ENCODE measurements at regions not wholly inside any gene's neighbourhood (a gene's known extent, or its start where the extent isn't known, plus 50 kb on each side); places are given as distances from the start of the nearest gene placed in this dataset.
"Not testable (repeated sequence)": the region's sequence is repeated elsewhere in the genome, so short reads cannot be mapped to it uniquely, and the experiment has no call there.

DNA sequence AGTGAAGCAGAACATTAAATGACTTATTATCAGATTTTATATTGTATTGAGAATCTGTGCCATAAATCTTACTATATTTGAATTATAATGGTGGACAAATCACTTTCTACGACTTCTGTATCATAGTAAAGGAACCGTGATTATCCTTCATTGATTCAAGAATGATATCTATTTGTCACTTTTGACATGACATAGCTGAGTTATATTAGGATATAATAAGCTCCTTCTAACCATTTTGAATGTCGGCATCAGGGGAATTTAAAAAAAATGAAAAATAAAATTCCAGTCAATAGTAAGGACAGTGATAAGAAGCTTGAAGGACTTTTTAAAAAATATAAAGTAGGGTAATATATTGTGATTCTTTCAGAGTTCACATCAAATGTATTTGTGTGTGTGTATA lies 338.9 kb upstream of the ACO1 start:
- DNase-seq = no peak

DNA sequence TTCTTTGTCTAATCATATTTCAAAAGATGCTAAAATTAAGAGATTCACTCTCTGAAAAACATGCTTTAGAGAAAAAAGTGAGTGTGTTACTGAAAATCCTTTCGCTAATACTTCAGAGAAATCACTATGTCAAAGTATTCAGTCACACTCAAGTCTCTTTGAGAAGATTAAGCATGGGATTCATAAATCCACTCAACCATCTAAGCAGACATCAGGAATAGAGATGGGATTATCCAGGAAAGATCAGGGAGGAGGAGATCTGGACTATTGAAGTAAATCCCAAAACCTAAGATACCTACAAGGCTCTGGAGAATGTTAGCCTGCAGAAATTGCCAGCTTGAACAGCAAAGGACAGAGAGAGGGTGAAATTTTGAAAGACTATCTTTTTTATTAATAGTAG lies 317.2 kb upstream of the ACO1 start:
- no peak for DNase-seq

GRCh38 chr9:32069169-32069813 lies 315.2 kb upstream of the ACO1 start:
- DNase-seq = no peak

- DNase-seq = no peak
Measured at GRCh38 chr9:32069969-32070368, 314.5 kb upstream of the ACO1 start.

- DNase-seq = no peak
Measured at GRCh38 chr9:32072570-32072969, 311.9 kb upstream of the ACO1 start.

DNA sequence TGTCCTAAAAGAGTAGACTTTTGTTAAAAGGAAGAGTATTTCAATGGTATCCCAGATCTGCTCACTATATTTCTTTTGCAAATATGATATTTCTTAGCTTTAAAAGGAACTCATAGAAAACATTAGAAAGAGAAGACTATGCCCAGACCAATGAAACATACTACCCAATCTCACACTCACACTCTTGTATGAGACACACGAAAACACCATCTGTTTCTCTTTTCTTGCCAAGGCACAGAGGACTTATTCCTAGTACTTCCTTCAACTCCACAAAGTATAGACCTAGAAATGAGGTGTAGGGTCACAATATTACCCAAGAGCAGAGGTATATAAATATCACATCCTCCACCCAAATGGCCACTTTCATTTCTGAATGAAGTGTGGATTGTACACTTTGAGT lies 292.4 kb upstream of the ACO1 start:
- DNase-seq = no peak

- DNase-seq = no peak
Measured at GRCh38 chr9:32117291-32117690, 267.2 kb upstream of the ACO1 start.

GRCh38 chr9:32128546-32128945 lies 255.9 kb upstream of the ACO1 start:
- DNase-seq = no peak

DNA sequence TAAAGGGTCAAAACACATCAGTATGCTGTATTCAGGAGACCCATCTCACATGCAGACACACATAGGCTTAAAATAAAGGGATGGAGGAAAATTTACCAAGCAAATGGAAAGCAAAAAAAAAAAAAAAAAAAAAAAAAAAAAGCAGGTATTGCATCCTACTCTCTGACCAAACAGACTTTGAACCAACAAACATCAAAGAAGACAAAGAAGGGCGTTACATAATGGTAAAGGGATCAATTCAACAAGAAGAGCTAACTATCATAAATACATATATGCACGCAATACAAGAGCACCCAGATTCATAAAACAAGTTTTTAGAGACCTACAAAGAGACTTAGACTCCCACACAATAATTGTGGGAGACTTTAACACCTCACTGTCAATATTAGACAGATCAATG lies 253.7 kb upstream of the ACO1 start:
- not testable (repeated sequence) for DNase-seq

GRCh38 chr9:32136700-32137339 lies 247.6 kb upstream of the ACO1 start:
- no peak for DNase-seq

DNA sequence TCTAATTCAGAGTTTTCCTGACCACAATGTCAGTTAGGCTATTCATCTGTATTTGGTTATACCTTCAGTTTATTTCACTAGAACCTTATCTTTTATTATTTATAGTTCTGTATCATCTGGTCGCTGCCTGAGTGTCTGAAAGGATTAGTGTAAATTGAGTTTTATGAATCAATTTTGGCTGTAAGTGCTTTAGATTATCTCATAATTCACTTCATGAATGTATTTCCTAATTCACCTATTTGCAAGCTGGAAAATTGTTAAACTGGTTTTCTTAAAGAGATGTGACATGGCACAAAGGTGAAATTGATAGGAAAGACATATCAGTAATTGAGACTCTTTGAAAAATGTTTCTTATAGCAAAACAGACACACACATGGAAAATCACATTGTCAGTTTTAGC lies 242.4 kb upstream of the ACO1 start:
- DNase-seq = no peak

DNA sequence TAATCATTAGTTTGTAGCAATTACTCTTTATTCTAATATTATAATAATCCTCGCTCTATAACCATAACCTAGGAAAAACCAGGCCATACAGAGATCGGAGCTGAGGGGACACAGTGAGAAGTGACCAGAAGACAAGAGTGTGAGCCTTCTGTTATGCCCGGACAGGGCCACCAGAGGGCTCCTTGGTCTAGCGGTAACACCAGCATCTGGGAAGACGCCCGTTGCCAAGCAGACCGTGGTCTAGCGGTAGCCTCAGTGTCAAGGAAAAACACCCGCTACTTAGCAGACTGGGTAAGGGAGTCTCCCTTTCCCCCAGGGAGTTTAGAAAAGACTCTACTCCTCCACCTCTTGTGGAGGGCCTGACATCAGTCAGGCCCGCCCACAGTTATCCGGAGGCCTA lies 235.9 kb upstream of the ACO1 start:
- DNase-seq = not testable (repeated sequence)

DNA sequence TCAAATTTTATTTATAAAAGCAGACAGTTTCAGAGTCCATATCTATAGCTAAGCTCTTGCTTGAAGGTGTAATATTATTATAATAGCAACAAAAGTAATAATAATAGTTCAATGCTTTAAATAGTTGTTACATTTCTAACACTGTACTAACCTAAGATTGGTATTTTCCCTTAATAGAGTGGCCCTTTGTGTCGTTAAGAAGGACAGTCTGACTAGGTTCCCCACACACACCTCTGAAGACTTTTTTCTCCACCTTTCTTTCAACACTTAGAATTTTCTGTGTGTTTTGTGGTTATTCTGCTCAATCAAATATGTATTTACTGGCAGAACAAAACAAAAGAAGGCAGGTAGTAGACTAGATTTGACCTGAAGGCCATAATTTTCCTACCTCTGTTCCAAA lies 223.2 kb upstream of the ACO1 start:
- DNase-seq = no peak

DNA sequence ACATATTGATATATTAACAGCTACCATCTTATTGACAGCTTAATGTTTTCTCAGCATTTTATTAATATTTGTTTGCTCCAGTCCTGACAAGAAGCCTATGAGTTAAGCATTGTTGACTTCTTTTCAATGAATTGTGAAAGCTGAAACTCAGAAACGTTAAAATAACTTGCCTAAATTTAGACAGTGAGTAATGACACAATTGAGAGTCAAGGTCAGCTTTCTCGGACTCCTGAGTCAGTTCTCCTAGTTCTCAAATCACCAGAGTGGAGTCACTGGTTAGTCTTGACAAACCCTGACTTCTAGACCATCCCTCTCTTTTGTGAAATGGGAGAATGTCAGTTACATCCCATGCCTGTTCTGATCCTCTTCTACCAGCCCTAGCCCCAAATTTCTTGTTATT lies 222.7 kb upstream of the ACO1 start:
- no peak for DNase-seq

DNA sequence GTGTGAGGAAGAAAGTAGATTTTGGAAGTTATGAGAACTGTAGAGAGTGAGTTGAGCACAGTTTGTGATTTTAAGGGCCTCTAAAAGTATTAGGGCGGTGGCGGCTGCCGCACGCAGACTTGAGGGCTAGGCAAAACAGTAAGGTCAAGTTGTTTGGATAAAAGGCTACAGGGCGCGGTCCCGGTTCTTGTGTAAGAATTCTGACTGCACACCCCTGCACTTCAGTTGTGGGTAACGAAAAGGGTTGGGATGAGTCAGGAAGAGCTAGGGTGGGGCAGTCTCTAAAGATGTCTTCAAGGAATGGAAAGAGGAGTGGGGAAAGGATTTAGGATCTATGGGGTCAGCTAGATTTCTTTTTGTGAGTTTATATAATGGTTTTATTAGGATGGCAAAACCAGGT lies 218.1 kb upstream of the ACO1 start:
- not testable (repeated sequence) for DNase-seq

DNA sequence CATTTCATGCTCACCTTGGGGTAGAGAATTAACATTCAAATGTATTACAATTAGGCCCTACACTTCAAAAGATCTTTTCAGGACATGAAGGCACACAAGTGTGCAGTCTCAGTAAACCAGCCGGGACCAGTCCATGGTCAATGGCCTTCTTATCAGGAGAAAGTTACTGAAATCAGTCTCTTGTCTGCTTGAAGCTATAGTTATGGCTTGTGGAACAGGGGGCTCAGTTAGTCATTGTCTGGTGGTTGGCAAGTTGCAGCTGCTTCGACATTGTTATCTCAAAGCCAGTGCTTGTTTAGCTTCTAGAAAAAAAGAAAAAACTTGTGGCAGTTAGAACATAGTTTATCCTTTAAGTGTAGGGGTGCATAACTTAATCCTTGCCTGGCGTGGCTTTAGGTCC lies 213.1 kb upstream of the ACO1 start:
- DNase-seq = no peak

DNA sequence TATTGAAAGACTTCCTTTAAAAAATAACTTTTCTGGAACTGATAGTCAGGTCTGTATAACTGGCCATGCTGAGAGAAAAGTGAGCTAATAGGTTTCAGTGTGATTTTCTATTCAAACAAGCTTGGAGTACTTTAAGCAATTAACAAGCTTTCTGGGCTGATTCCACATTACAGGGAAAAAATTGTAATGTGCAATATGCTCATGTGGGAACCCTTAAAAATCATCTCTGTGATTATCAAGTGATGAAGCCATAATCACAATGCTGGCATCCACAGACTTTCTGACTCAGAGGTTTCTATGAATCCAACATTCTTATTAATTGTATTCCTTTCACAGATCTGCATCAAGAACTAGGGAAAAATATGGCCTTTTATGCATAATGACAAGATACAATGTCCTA lies 212.2 kb upstream of the ACO1 start:
- DNase-seq = no peak

DNA sequence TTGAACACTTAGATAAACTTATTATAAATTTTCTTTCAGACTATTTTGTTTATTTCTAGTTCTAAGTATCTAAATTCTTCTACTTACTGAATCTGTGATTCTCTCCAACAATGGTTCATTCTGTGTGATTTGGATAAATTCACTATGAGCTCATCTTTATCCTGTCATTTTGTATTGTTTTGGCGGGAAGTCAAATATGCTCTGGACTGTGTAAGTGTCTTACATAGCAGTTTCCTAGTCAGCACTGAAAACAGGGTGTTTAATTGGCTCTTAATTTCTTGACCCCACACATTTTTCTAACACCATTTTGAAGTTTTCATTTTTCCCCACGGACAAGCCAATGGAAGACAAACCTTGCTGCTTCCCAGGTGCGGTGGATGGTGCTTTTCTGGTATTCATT lies 207.0 kb upstream of the ACO1 start:
- DNase-seq = no peak

GRCh38 chr9:32180597-32180996 lies 203.8 kb upstream of the ACO1 start:
- no peak for DNase-seq

- DNase-seq = no peak
Measured at GRCh38 chr9:32200241-32200640, 184.2 kb upstream of the ACO1 start.

- DNase-seq = no peak
Measured at GRCh38 chr9:32200896-32201295, 183.5 kb upstream of the ACO1 start.

GRCh38 chr9:32209164-32209563 lies 175.3 kb upstream of the ACO1 start:
- not testable (repeated sequence) for DNase-seq

- no peak for DNase-seq
Measured at GRCh38 chr9:32218100-32218767, 166.2 kb upstream of the ACO1 start.

- DNase-seq = no peak
Measured at GRCh38 chr9:32220750-32221149, 163.7 kb upstream of the ACO1 start.

DNA sequence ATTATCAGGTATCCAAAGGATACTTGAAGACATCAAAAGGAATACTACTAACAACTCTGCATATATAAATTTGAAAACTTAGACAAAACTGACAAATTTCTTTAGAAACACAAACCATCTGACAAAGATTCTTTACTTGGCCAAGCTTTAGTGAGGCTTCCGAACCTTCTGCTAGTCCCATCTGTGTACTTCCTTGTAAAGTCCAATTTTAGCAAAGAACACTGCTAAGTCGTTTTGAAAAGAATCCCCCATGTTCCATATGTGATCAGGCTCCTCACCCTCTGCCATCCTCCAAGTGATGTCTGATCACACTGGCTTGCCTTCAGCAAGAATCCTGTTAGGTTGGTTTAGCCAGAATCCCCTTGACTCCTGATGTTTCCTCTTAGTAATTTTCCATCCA lies 150.0 kb upstream of the ACO1 start:
- DNase-seq = no peak
